Liver (tissue), 8 donors: ENCODE measurements at regions not wholly inside any gene's neighbourhood (a gene's known extent, or its start where the extent isn't known, plus 50 kb on each side); places are given as distances from the start of the nearest gene placed in this dataset.

Experiments used
- DNase-seq: peaks from one replicate; pipeline ENCODE4 v3.0.0-alpha.2; 2017; ENCODE audit warnings: low spot score
- H3K27ac ChIP-seq, 2 donors: one replicate each; pipeline ENCODE4 v1.7.0; 2013; ENCODE audit warnings: inconsistent platforms in 2 of 2, low read length in 2 of 2, control low read depth in 1 of 2, low read depth in 1 of 2, mild to moderate bottlenecking in 1 of 2
- H3K27me3 ChIP-seq, 4 donors: one replicate each; pipeline versions ENCODE4 v1.6.1 to v1.7.0; 2013; ENCODE audit warnings: low read length in 3 of 4, inconsistent platforms in 1 of 4, mild to moderate bottlenecking in 1 of 4, moderate library complexity in 1 of 4; ENCODE audit not compliant: control insufficient read depth in 4 of 4, insufficient read depth in 4 of 4
- H3K36me3 ChIP-seq, 4 donors: one replicate each; pipeline versions ENCODE4 v1.6.1 to v1.7.0; 2013; ENCODE audit warnings: low read length in 3 of 4, mild to moderate bottlenecking in 3 of 4, low read depth in 1 of 4, moderate library complexity in 1 of 4; ENCODE audit not compliant: control insufficient read depth in 4 of 4, insufficient read depth in 3 of 4
- H3K4me1 ChIP-seq, 4 donors: one replicate each; pipeline versions ENCODE4 v1.6.1 to v1.7.0; 2013; ENCODE audit warnings: low read length in 3 of 4, mild to moderate bottlenecking in 3 of 4, moderate library complexity in 1 of 4; ENCODE audit not compliant: control insufficient read depth in 4 of 4, insufficient read depth in 4 of 4
- H3K4me3 ChIP-seq, 3 donors: one replicate each; pipeline versions ENCODE4 v1.6.1 to v1.7.0; 2013; ENCODE audit warnings: low read length in 3 of 3, control low read depth in 1 of 3, low read depth in 1 of 3, mild to moderate bottlenecking in 1 of 3
- H3K9ac ChIP-seq, 2 donors: one replicate each; pipeline ENCODE4 v1.7.0; 2013; ENCODE audit warnings: low read length in 2 of 2, mild to moderate bottlenecking in 2 of 2, moderate library complexity in 2 of 2, control low read depth in 1 of 2, low read depth in 1 of 2
- H3K9me3 ChIP-seq, 4 donors: one replicate each; pipeline versions ENCODE4 v1.6.1 to v1.7.0; 2013; ENCODE audit warnings: low read length in 3 of 4; ENCODE audit not compliant: control insufficient read depth in 4 of 4
- CTCF ChIP-seq: fragments of 150-350 bp; IDR thresholded peaks from 2 replicates; pipeline ENCODE4 v1.5.1; 2017; ENCODE audit warnings: improper control_type of control experiment, low read depth, low read length; ENCODE audit not compliant: missing input control
- EGR1 ChIP-seq, 2 donors: IDR thresholded peaks; 2 replicates each; pipeline ENCODE4 v1.6.1; 2016 to 2018; ENCODE audit warnings: antibody characterized with exemption in 2 of 2, low read depth in 2 of 2
- FOXA1 ChIP-seq: IDR thresholded peaks from 2 replicates; pipeline ENCODE4 v1.6.1; 2016; ENCODE audit warnings: antibody characterized with exemption
- FOXA2 ChIP-seq: IDR thresholded peaks from 2 replicates; pipeline ENCODE4 v1.6.1; 2016; ENCODE audit warnings: antibody characterized with exemption
- GABPA ChIP-seq, 2 donors: IDR thresholded peaks in 1 of 2; conservative IDR thresholded peaks in 1 of 2; 2 replicates each; pipeline ENCODE4 v1.6.1; 2016; ENCODE audit warnings: antibody characterized with exemption in 2 of 2, mild to moderate bottlenecking in 1 of 2, moderate library complexity in 1 of 2
- HNF4A ChIP-seq, 2 donors: conservative IDR thresholded peaks; 2 replicates each; pipeline ENCODE4 v1.6.1; 2016; ENCODE audit warnings: antibody characterized with exemption in 2 of 2, mild to moderate bottlenecking in 2 of 2
- HNF4G ChIP-seq: IDR thresholded peaks from 2 replicates; pipeline ENCODE4 v1.6.1; 2016; ENCODE audit warnings: antibody characterized with exemption
- JUND ChIP-seq, 2 donors: IDR thresholded peaks; 2 replicates each; pipeline ENCODE4 v1.6.1; 2016; ENCODE audit warnings: antibody characterized with exemption in 2 of 2
- MAX ChIP-seq: IDR thresholded peaks from 2 replicates; pipeline ENCODE4 v1.6.1; 2016; ENCODE audit warnings: antibody characterized with exemption
- NR2F2 ChIP-seq: IDR thresholded peaks from 2 replicates; pipeline ENCODE4 v1.6.1; 2016; ENCODE audit warnings: antibody characterized with exemption
- RAD21 ChIP-seq, 2 donors: IDR thresholded peaks; 2 replicates each; pipeline ENCODE4 v1.6.1; 2016; ENCODE audit warnings: antibody characterized with exemption in 2 of 2, mild to moderate bottlenecking in 2 of 2
- REST ChIP-seq: IDR thresholded peaks from 2 replicates; pipeline ENCODE4 v1.6.1; 2016; ENCODE audit warnings: antibody characterized with exemption, mild to moderate bottlenecking
- RXRA ChIP-seq, 2 donors: IDR thresholded peaks; 2 replicates each; pipeline ENCODE4 v1.6.1; 2017 to 2018; ENCODE audit warnings: antibody characterized with exemption in 2 of 2, mild to moderate bottlenecking in 1 of 2
- SP1 ChIP-seq: IDR thresholded peaks from 2 replicates; pipeline ENCODE4 v1.6.1; 2018; ENCODE audit warnings: antibody characterized with exemption, mild to moderate bottlenecking
- TAF1 ChIP-seq: conservative IDR thresholded peaks from 2 replicates; pipeline ENCODE4 v1.6.1; 2016; ENCODE audit warnings: antibody characterized with exemption, mild to moderate bottlenecking
- YY1 ChIP-seq: IDR thresholded peaks from 2 replicates; pipeline ENCODE4 v1.6.1; 2016; ENCODE audit warnings: antibody characterized with exemption, mild to moderate bottlenecking
- WGBS: extraction: QIAGEN DNeasy Blood & Tissue Kit; methylation state at CpG from one replicate; pipeline ENCODE4 v1.1.7; 2013; 5-methylcytosine and 5-hydroxymethylcytosine counted together
- TF ChIP-seq, protein P1 (sequence below): IDR thresholded peaks from 2 replicates; pipeline ENCODE4 v1.6.1; 2016; ENCODE audit warnings: antibody characterized with exemption
- TF ChIP-seq, protein P2 (sequence below): IDR thresholded peaks from 2 replicates; pipeline ENCODE4 v1.6.1; 2016; ENCODE audit warnings: antibody characterized with exemption
- donor health status: healthy.
- donor health status: healthy.
- donor health status: healthy.
- donor health status: healthy.
- donor health status: healthy.

- TF ChIP-seq CTCF: no peak
- TF ChIP-seq TAF1: no peak
- peak; percentile 94 for TF ChIP-seq YY1
- peak in 1 of 2 donors; percentile 24 for TF ChIP-seq RAD21 (IDR thresholded peaks at IDR 0.05)
- TF ChIP-seq SP1: peak; percentile 42
- TF ChIP-seq, protein P1, sequence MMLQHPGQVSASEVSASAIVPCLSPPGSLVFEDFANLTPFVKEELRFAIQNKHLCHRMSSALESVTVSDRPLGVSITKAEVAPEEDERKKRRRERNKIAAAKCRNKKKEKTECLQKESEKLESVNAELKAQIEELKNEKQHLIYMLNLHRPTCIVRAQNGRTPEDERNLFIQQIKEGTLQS: no peak
- peak; percentile 44 for TF ChIP-seq NR2F2
- peak; percentile 85 to 92 for TF ChIP-seq HNF4A (conservative IDR thresholded peaks at IDR 0.05)
- no peak for TF ChIP-seq REST
- peak; percentile 52 for TF ChIP-seq HNF4G
- peak; percentile 91 to 94 for TF ChIP-seq RXRA (IDR thresholded peaks at IDR 0.05)
- peak; percentile 63 for TF ChIP-seq FOXA2
- peak in 1 of 2 donors; percentile 25 for TF ChIP-seq GABPA (IDR thresholded peaks at IDR 0.05 in 1 of 2, conservative IDR thresholded peaks at IDR 0.05 in 1 of 2)
- peak; percentile 45 for TF ChIP-seq FOXA1
- TF ChIP-seq EGR1 (IDR thresholded peaks at IDR 0.05; ENCODE audit: low read depth in 2 of 2): peak in 1 of 2 donors; percentile 35
- TF ChIP-seq JUND (IDR thresholded peaks at IDR 0.05): peak in 1 of 2 donors; percentile 70
- TF ChIP-seq, protein P2, sequence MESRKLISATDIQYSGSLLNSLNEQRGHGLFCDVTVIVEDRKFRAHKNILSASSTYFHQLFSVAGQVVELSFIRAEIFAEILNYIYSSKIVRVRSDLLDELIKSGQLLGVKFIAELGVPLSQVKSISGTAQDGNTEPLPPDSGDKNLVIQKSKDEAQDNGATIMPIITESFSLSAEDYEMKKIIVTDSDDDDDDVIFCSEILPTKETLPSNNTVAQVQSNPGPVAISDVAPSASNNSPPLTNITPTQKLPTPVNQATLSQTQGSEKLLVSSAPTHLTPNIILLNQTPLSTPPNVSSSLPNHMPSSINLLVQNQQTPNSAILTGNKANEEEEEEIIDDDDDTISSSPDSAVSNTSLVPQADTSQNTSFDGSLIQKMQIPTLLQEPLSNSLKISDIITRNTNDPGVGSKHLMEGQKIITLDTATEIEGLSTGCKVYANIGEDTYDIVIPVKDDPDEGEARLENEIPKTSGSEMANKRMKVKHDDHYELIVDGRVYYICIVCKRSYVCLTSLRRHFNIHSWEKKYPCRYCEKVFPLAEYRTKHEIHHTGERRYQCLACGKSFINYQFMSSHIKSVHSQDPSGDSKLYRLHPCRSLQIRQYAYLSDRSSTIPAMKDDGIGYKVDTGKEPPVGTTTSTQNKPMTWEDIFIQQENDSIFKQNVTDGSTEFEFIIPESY: peak; percentile 61
- peak; percentile 82 for TF ChIP-seq MAX
- H3K4me1 ChIP-seq: peaks cover 0 to 16% (median 14%) of the 10 kb centered on the region in 4 donors
- H3K27me3 ChIP-seq: no peaks in the 10 kb centered on the region
- H3K36me3 ChIP-seq: no peaks in the 10 kb centered on the region
- DNase-seq: no peak
- no peak overlapping the region for H3K4me3 ChIP-seq
- no peak overlapping the region for H3K9ac ChIP-seq
- WGBS: 22% methylated on average over 4 of the region's 4 CpGs
- no peaks in the 10 kb centered on the region for H3K9me3 ChIP-seq
- peak overlapping the region in 1 of 2 donors; percentile 22 for H3K27ac ChIP-seq
Observed at GRCh38 chr16:80883159-80883642, 78.8 kb upstream of the CDYL2 start.
